ENCODE measurements at regions not wholly inside any gene's neighbourhood (a gene's known extent, or its start where the extent isn't known, plus 50 kb on each side); places are given as distances from the start of the nearest gene placed in this dataset.

DNA sequence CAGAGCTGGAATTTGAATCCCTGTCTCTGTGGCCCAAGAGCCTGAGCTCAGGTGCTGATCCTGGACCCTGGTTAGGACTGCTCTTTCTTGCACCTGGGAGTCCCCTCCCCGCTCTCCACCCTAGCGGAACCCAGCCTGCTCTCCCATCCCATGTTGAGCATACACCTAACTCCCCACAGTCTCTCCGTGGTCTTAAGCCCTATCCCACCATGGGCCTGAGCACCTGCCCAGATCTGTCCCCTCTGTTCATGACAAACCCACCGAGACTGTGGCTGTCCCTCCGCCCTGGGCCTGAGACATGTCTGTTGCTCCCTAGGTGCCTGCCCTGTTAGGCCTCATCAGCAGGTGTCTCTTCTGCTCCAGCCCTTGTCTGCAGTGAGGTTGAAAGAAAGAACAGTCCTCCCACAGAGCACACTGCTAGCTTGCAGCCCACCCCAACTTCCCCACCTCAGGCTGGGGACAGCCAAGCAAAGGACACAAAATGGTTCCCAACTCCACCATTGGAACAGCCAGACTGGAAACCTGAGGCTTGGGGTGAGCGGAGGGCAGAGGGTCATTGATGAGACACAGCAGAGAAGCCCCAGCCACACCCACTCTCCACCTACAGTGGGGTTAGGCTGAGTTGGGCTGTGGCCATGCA, 118.5 kb downstream of the MATN1 start:
- CTCF ChIA-PET, result no interaction called here
- POLR2A ChIA-PET, result no interaction called here
- TF ChIP-seq SP1 (IDR thresholded peaks at IDR 0.05) (no peak), SUZ12 (IDR thresholded peaks at IDR 0.05) (no peak)
- TF ChIP-seq, protein P1, sequence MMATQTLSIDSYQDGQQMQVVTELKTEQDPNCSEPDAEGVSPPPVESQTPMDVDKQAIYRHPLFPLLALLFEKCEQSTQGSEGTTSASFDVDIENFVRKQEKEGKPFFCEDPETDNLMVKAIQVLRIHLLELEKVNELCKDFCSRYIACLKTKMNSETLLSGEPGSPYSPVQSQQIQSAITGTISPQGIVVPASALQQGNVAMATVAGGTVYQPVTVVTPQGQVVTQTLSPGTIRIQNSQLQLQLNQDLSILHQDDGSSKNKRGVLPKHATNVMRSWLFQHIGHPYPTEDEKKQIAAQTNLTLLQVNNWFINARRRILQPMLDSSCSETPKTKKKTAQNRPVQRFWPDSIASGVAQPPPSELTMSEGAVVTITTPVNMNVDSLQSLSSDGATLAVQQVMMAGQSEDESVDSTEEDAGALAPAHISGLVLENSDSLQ (IDR thresholded peaks at IDR 0.05), result no peak
- no peak for DNase-seq (ENCODE audit: extremely low spot score)

DNA sequence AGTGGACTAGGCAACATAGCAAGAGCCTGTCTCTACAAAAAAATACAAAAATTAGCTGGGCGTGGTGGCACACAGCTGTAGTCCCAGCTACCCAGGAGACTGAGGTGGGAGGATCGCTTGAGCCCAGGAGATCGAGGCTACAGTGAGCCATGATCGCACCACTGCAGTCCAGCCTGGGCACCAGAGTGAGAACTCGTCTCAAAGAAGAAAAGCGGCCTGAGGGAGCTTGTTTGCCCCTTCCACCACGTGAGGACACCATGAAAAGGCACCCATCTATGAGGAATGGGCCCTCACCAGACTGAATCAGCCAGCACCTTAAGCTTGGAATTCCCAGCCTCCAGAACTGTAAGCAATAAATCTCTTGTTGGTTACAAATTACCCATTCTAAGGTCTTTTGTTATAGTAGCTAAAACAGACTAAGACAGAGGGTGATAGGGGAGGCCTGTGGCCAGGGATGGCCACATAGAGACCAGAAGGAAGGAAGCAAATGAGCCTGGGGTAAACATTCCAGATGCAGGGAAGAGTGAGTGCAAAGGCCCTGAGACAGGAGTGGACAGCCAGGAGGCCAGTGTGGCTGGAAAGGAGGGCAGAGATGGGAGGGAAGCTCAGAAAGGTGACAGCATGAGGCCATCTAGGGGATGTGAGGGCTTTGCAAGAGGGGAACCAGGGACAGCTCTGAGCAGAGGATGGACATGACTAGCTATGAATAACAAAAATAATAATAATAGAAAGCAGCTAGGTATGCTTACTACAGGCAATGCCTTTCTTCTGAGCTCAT, 120.1 kb downstream of the MATN1 start:
- ChIA-PET POLR2A (no interaction called here), CTCF (no interaction called here)
- no peak for DNase-seq (ENCODE audit: extremely low spot score)
- TF ChIP-seq LEF1 (IDR thresholded peaks at IDR 0.05; ENCODE audit: borderline replicate concordance) (no peak), BHLHE40 (IDR thresholded peaks at IDR 0.05; ENCODE audit: borderline replicate concordance) (no peak), ZNF384 (IDR thresholded peaks at IDR 0.05) (no peak), FOXA1 (IDR thresholded peaks at IDR 0.05) (no peak), CTBP1 (IDR thresholded peaks at IDR 0.05; ENCODE audit: borderline replicate concordance) (no peak), NFRKB (IDR thresholded peaks at IDR 0.05) (no peak), SUZ12 (IDR thresholded peaks at IDR 0.05) (no peak), L3MBTL2 (conservative IDR thresholded peaks at IDR 0.05) (no peak)

DNA sequence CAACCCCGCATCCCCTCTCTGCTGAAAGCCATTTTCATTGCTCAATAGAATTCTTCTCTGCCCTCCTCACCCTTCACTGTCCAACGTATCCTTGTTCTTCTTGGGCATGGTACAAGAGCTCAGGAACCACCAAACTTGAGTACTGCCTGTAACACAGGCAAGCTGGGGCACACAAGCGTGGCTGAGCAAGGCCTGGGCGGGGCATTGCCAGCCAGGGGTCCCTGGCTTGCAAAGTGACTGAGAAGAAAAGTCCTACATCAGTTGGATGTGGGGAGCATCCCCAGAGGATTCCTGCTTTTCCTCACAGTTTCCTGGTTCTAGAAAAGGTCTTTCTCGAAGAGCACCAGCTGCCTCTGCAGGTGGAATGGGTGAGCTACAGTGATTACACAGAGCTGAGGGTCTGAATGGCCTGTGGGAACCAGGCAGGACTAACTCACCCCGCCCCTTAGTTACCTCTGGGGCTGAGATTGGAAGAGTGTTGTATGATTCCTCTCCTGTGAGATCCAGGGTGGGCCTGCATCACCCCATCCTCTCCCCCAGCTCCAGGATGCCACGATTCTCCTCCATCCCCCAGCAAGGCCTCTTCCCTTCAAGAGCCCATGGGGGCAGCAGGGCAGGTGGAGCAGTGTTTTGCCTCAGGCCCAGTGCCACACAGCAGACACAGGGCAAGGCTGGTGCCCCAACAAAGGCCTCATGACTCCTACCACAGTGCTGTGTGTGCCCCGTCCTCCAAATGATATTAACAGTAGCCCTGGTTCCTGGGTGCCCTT, 121.9 kb downstream of the MATN1 start:
- DNase-seq (ENCODE audit: extremely low spot score), result no peak
- ChIA-PET CTCF (interaction anchor here (0.6 kb wide), 1 partner anchor 450 kb away, joined by 5 read pairs; no protein-coding TSS in a partner anchor), POLR2A (no interaction called here)
- no peak for TF ChIP-seq ELF4 (IDR thresholded peaks at IDR 0.05)
- TF ChIP-seq NFRKB (IDR thresholded peaks at IDR 0.05), result no peak
- TF ChIP-seq SP1 (IDR thresholded peaks at IDR 0.05), result no peak
- TF ChIP-seq BHLHE40 (IDR thresholded peaks at IDR 0.05; ENCODE audit: borderline replicate concordance), result no peak
- TF ChIP-seq FOXK2 (IDR thresholded peaks at IDR 0.05), result no peak
- no peak for TF ChIP-seq CTBP1 (IDR thresholded peaks at IDR 0.05; ENCODE audit: borderline replicate concordance)
- no peak for TF ChIP-seq ZNF384 (IDR thresholded peaks at IDR 0.05)
- TF ChIP-seq, protein P1 (IDR thresholded peaks at IDR 0.05), result no peak
- no peak for TF ChIP-seq FOXM1 (IDR thresholded peaks at IDR 0.05; ENCODE audit: borderline replicate concordance)
- TF ChIP-seq SUZ12 (IDR thresholded peaks at IDR 0.05), result no peak
- TF ChIP-seq HDGF (IDR thresholded peaks at IDR 0.05; ENCODE audit: borderline replicate concordance), result no peak
- no peak for TF ChIP-seq L3MBTL2 (conservative IDR thresholded peaks at IDR 0.05)
- no peak for TF ChIP-seq FOXA1 (IDR thresholded peaks at IDR 0.05)
- TF ChIP-seq LEF1 (IDR thresholded peaks at IDR 0.05; ENCODE audit: borderline replicate concordance), result no peak
- no peak for TF ChIP-seq TARDBP (IDR thresholded peaks at IDR 0.05)
- TF ChIP-seq ARNT (IDR thresholded peaks at IDR 0.05), result no peak

DNA sequence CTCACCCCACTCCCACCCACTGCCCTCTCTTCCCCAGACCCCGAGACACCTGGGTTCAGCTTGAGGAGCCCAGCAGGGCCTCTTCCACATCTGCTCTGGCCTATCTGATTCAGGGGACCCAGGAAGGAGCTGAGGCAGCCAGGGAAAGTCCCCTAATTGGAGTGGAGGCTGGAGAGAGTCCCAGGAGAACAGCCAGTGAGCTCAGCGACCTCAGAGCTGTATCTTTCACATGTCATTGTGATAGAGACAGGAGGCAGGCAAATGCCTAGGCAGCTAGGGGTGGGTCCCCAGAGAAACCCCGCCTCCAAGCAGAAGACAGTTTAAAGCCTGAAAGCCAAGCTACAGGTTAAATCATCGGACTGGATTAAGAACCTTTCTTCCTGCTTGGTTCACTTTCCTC, 122.7 kb downstream of the MATN1 start:
- POLR2A ChIA-PET, result no interaction called here
- CTCF ChIA-PET, result no interaction called here
- no peak for TF ChIP-seq NFRKB (IDR thresholded peaks at IDR 0.05)
- no peak for TF ChIP-seq LEF1 (IDR thresholded peaks at IDR 0.05; ENCODE audit: borderline replicate concordance)
- TF ChIP-seq FOXA1 (IDR thresholded peaks at IDR 0.05), result no peak
- no peak for TF ChIP-seq ZNF384 (IDR thresholded peaks at IDR 0.05)
- no peak for TF ChIP-seq TARDBP (IDR thresholded peaks at IDR 0.05)
- TF ChIP-seq ARNT (IDR thresholded peaks at IDR 0.05), result no peak
- TF ChIP-seq CTBP1 (IDR thresholded peaks at IDR 0.05; ENCODE audit: borderline replicate concordance), result no peak
- TF ChIP-seq, protein P1 (IDR thresholded peaks at IDR 0.05), result no peak
- TF ChIP-seq SUZ12 (IDR thresholded peaks at IDR 0.05), result no peak
- no peak for TF ChIP-seq HDGF (IDR thresholded peaks at IDR 0.05; ENCODE audit: borderline replicate concordance)
- TF ChIP-seq FOXM1 (IDR thresholded peaks at IDR 0.05; ENCODE audit: borderline replicate concordance), result no peak
- TF ChIP-seq SP1 (IDR thresholded peaks at IDR 0.05), result no peak
- TF ChIP-seq L3MBTL2 (conservative IDR thresholded peaks at IDR 0.05), result no peak
- TF ChIP-seq FOXK2 (IDR thresholded peaks at IDR 0.05), result no peak
- TF ChIP-seq BHLHE40 (IDR thresholded peaks at IDR 0.05; ENCODE audit: borderline replicate concordance), result no peak
- TF ChIP-seq ELF4 (IDR thresholded peaks at IDR 0.05), result no peak
- DNase-seq (ENCODE audit: extremely low spot score), result no peak

DNA sequence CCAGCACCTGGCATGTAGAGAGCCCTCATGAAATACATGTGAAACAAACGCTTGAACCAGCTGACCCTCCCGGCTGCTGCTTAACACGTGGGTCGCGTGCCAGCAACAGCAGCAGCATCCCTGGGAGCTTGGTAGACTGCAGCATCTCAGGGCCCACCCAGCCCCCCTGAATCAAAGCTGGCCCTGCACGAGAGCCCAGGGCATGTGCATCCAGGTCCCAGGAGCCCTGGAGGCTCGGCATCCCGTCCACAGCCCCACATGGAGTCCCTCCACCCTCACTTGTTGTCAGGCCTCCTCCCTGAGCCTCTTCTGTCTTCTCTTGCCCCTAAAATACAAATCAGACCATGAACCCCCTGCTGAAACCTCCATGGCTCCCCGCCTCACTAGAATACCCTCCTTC, 123.1 kb downstream of the MATN1 start:
- TF ChIP-seq ELF4 (IDR thresholded peaks at IDR 0.05), result no peak
- TF ChIP-seq HDGF (IDR thresholded peaks at IDR 0.05; ENCODE audit: borderline replicate concordance), result no peak
- no peak for TF ChIP-seq ARNT (IDR thresholded peaks at IDR 0.05)
- no peak for TF ChIP-seq FOXK2 (IDR thresholded peaks at IDR 0.05)
- TF ChIP-seq NFRKB (IDR thresholded peaks at IDR 0.05), result no peak
- no peak for TF ChIP-seq BHLHE40 (IDR thresholded peaks at IDR 0.05; ENCODE audit: borderline replicate concordance)
- TF ChIP-seq LEF1 (IDR thresholded peaks at IDR 0.05; ENCODE audit: borderline replicate concordance), result no peak
- no peak for TF ChIP-seq CTBP1 (IDR thresholded peaks at IDR 0.05; ENCODE audit: borderline replicate concordance)
- no peak for TF ChIP-seq TARDBP (IDR thresholded peaks at IDR 0.05)
- no peak for TF ChIP-seq SP1 (IDR thresholded peaks at IDR 0.05)
- TF ChIP-seq, protein P1 (IDR thresholded peaks at IDR 0.05), result no peak
- TF ChIP-seq SUZ12 (IDR thresholded peaks at IDR 0.05), result no peak
- TF ChIP-seq ZNF384 (IDR thresholded peaks at IDR 0.05), result no peak
- no peak for TF ChIP-seq L3MBTL2 (conservative IDR thresholded peaks at IDR 0.05)
- no peak for TF ChIP-seq FOXA1 (IDR thresholded peaks at IDR 0.05)
- DNase-seq (ENCODE audit: extremely low spot score), result no peak
- ChIA-PET POLR2A (no interaction called here), CTCF (no interaction called here)
